DOHH2 (cell line): ENCODE measurements at regions not wholly inside any gene's neighbourhood (a gene's known extent, or its start where the extent isn't known, plus 50 kb on each side); places are given as distances from the start of the nearest gene placed in this dataset.

Source experiments
- H3F3A ChIP-seq: fragments of 200-600 bp; sonication (generic), shearing (Covaris generic); 2 replicates; pipeline ENCODE4 v1.6.0; 2016; ENCODE audit warnings: antibody characterized with exemption, mild to moderate bottlenecking; ENCODE audit not compliant: control insufficient read depth, insufficient read depth
- H3K27ac ChIP-seq: fragments of 200-600 bp; sonication (generic); 2 replicates; pipeline ENCODE4 v1.5.1; 2014; ENCODE audit warnings: low read depth, mild to moderate bottlenecking, low read length, moderate library complexity
- H3K27me3 ChIP-seq: fragments of 200-600 bp; sonication (generic); 2 replicates; pipeline ENCODE4 v1.6.1; 2014; ENCODE audit warnings: mild to moderate bottlenecking, low read length, mixed read lengths; ENCODE audit not compliant: control insufficient read depth
- H3K36me3 ChIP-seq: fragments of 200-600 bp; sonication (generic); 2 replicates; pipeline ENCODE4 v1.6.1; 2014; ENCODE audit warnings: mild to moderate bottlenecking, low read length, moderate library complexity, mixed read lengths; ENCODE audit not compliant: control insufficient read depth
- H3K4me1 ChIP-seq: fragments of 200-600 bp; sonication (generic); 2 replicates; pipeline ENCODE4 v1.6.1; 2014; ENCODE audit warnings: mild to moderate bottlenecking, low read length, mixed read lengths; ENCODE audit not compliant: control insufficient read depth
- H3K4me2 ChIP-seq: fragments of 200-600 bp; sonication (generic); 2 replicates; pipeline ENCODE4 v1.6.0; 2014; ENCODE audit warnings: mild to moderate bottlenecking, low read length, moderate library complexity
- H3K4me3 ChIP-seq: fragments of 200-600 bp; sonication (generic); 2 replicates; pipeline ENCODE4 v1.5.1; 2014; ENCODE audit warnings: mild to moderate bottlenecking, low read length, mixed read lengths
- H3K79me2 ChIP-seq: fragments of 200-600 bp; sonication (generic); 2 replicates; pipeline ENCODE4 v1.6.1; 2014; ENCODE audit warnings: mild to moderate bottlenecking, low read length, mixed read lengths; ENCODE audit not compliant: control insufficient read depth
- H3K9me2 ChIP-seq: fragments of 200-600 bp; sonication (generic); replicated peaks from 2 replicates; pipeline ENCODE4 v1.6.1; 2014; ENCODE audit warnings: mild to moderate bottlenecking, low read length, mixed read lengths; ENCODE audit not compliant: control insufficient read depth
- H3K9me3 ChIP-seq: fragments of 200-600 bp; sonication (generic); 2 replicates; pipeline ENCODE4 v1.6.1; 2014; ENCODE audit warnings: antibody characterized with exemption, low read length, mixed read lengths; ENCODE audit not compliant: control insufficient read depth, insufficient read depth
- H4K20me1 ChIP-seq: fragments of 200-600 bp; sonication (generic); 2 replicates; pipeline ENCODE4 v1.6.0; 2014; ENCODE audit warnings: low read depth, mild to moderate bottlenecking, antibody characterized with exemption, low read length, moderate library complexity; ENCODE audit not compliant: control insufficient read depth, insufficient read depth
- EZH2phosphoT487 ChIP-seq: fragments of 200-600 bp; sonication (generic); IDR thresholded peaks from 2 replicates; pipeline ENCODE4 v1.6.1; 2017; ENCODE audit warnings: borderline replicate concordance, mild to moderate bottlenecking, antibody characterized with exemption, low read length, moderate library complexity, mixed read lengths
- TF ChIP-seq, protein P1 (sequence below): fragments of 200-600 bp; sonication (generic); IDR thresholded peaks from one replicate; pipeline ENCODE4 v1.5.1; 2014; ENCODE audit warnings: antibody characterized with exemption, mild to moderate bottlenecking, low read depth, low read length; ENCODE audit not compliant: poor library complexity, severe bottlenecking

DNA sequence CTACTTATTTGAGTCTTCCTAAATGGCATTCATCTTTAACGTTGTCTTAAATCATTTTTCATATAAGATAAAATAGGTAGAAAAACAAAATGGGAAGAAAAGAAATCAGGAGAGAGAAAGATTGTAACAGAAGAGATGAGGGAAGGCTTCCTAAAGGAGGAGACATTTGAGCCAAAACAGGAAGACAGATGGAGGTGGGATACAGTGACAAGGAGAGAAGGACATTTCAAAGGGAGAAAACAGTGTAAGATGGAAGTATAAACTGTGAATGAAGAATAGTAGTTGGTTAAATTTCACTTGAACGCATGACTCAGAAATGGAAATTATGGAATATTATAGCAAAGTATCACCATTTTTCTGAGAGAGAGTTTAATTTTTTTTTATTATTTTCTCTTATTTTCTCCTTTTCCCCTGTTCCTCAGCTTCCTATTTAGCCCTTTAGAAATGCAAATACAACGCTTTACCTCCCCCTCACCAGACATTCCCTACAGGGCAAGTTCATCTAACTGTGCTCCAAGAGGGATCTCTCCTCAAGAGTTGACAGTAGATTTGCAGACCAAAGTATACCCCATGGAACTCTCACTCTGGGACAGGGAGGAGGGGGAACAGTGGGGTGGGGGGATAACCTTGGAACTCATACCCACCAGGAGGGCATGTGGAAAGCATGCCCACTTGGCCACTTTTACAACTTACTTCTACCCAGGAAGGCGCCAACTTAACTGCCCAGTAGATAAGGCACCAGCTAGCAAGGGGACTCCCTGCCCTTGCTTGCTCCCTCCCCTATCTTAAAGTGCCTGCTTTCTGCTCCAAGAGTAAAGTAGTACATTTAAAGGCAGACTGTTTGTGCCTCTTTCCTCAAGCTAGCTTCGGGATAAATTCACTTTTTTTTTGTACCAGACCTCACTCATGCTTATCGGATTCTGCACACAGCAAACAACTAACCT is 304.7 kb upstream of the POU5F2 start:
- TF ChIP-seq, protein P1, sequence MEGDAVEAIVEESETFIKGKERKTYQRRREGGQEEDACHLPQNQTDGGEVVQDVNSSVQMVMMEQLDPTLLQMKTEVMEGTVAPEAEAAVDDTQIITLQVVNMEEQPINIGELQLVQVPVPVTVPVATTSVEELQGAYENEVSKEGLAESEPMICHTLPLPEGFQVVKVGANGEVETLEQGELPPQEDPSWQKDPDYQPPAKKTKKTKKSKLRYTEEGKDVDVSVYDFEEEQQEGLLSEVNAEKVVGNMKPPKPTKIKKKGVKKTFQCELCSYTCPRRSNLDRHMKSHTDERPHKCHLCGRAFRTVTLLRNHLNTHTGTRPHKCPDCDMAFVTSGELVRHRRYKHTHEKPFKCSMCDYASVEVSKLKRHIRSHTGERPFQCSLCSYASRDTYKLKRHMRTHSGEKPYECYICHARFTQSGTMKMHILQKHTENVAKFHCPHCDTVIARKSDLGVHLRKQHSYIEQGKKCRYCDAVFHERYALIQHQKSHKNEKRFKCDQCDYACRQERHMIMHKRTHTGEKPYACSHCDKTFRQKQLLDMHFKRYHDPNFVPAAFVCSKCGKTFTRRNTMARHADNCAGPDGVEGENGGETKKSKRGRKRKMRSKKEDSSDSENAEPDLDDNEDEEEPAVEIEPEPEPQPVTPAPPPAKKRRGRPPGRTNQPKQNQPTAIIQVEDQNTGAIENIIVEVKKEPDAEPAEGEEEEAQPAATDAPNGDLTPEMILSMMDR: no peak
- TF ChIP-seq EZH2phosphoT487: no peak
- no peaks in the 10 kb centered on the region for H3K4me1 ChIP-seq
- H3K9me2 ChIP-seq: no peaks in the 10 kb centered on the region
- H3F3A ChIP-seq: no peaks in the 10 kb centered on the region
- H4K20me1 ChIP-seq: no peaks in the 10 kb centered on the region
- no peak overlapping the region for H3K4me2 ChIP-seq
- H3K27me3 ChIP-seq: no peaks in the 10 kb centered on the region
- no peaks in the 10 kb centered on the region for H3K36me3 ChIP-seq
- no peak overlapping the region for H3K4me3 ChIP-seq
- H3K79me2 ChIP-seq: no peaks in the 10 kb centered on the region
- no peaks in the 10 kb centered on the region for H3K9me3 ChIP-seq
- no peak overlapping the region for H3K27ac ChIP-seq

- Histone ChIP-seq H3K9me3 (no peaks in the 10 kb centered on the region), H4K20me1 (no peaks in the 10 kb centered on the region), H3K79me2 (no peaks in the 10 kb centered on the region), H3K36me3 (no peaks in the 10 kb centered on the region), H3K27me3 (no peaks in the 10 kb centered on the region), H3K9me2 (no peaks in the 10 kb centered on the region), H3K4me3 (no peak overlapping the region), H3F3A (no peaks in the 10 kb centered on the region), H3K4me1 (no peaks in the 10 kb centered on the region), H3K27ac (no peak overlapping the region), H3K4me2 (no peak overlapping the region)
- TF ChIP-seq, protein P1: no peak
- no peak for TF ChIP-seq EZH2phosphoT487
Observed at GRCh38 chr5:94043311-94043710, 301.9 kb upstream of the POU5F2 start.

- no peaks in the 10 kb centered on the region for H3K9me3 ChIP-seq
- H3K27ac ChIP-seq: no peak overlapping the region
- H3K79me2 ChIP-seq: no peaks in the 10 kb centered on the region
- H4K20me1 ChIP-seq: no peaks in the 10 kb centered on the region
- H3K4me2 ChIP-seq: no peak overlapping the region
- H3K4me3 ChIP-seq: no peak overlapping the region
- no peaks in the 10 kb centered on the region for H3K4me1 ChIP-seq
- H3K9me2 ChIP-seq: no peaks in the 10 kb centered on the region
- TF ChIP-seq EZH2phosphoT487: no peak
- TF ChIP-seq, protein P1: no peak
- no peaks in the 10 kb centered on the region for H3K36me3 ChIP-seq
- no peaks in the 10 kb centered on the region for H3K27me3 ChIP-seq
- no peaks in the 10 kb centered on the region for H3F3A ChIP-seq
Observed at GRCh38 chr5:94040591-94041148, 299.3 kb upstream of the POU5F2 start.
